ENCODE measurements at regions not wholly inside any gene's neighbourhood (a gene's known extent, or its start where the extent isn't known, plus 50 kb on each side); places are given as distances from the start of the nearest gene placed in this dataset.
"Not testable (repeated sequence)": the region's sequence is repeated elsewhere in the genome, so short reads cannot be mapped to it uniquely, and the experiment has no call there.

- DNase-seq (ENCODE audit: low read depth in 2 of 2): no peak
These were observed 185.0 kb downstream of the UXS1 start for GRCh38 chr2:106009096-106009495.

GRCh38 chr2:106004851-106005250 is 189.2 kb downstream of the UXS1 start:
- DNase-seq (ENCODE audit: low read depth in 2 of 2): no peak

GRCh38 chr2:105999211-105999989 is 194.7 kb downstream of the UXS1 start:
- no peak for DNase-seq (ENCODE audit: low read depth in 2 of 2)

- DNase-seq (ENCODE audit: low read depth in 2 of 2): no peak
These were observed 196.4 kb downstream of the UXS1 start for GRCh38 chr2:105997711-105998110.

GRCh38 chr2:105990624-105991023 is 203.5 kb downstream of the UXS1 start:
- DNase-seq (ENCODE audit: low read depth in 2 of 2): no peak

- DNase-seq (ENCODE audit: low read depth in 2 of 2): not testable (repeated sequence)
These were observed 204.3 kb downstream of the UXS1 start for GRCh38 chr2:105989803-105990202.

GRCh38 chr2:105989070-105989469 is 205.0 kb downstream of the UXS1 start:
- DNase-seq (ENCODE audit: low read depth in 2 of 2): no peak

GRCh38 chr2:105977807-105978206 is 216.3 kb downstream of the UXS1 start:
- no peak for DNase-seq (ENCODE audit: low read depth in 2 of 2)

- peak; percentile 14 to 16 for DNase-seq (ENCODE audit: low read depth in 2 of 2)
These were observed 216.9 kb downstream of the UXS1 start for GRCh38 chr2:105977212-105977611.

GRCh38 chr2:105974812-105975211 is 219.3 kb downstream of the UXS1 start:
- DNase-seq (ENCODE audit: low read depth in 2 of 2): no peak

- DNase-seq (ENCODE audit: low read depth in 2 of 2): no peak
These were observed 221.2 kb downstream of the UXS1 start for GRCh38 chr2:105972927-105973326.

GRCh38 chr2:105972246-105972645 is 221.9 kb downstream of the UXS1 start:
- no peak for DNase-seq (ENCODE audit: low read depth in 2 of 2)

GRCh38 chr2:105969552-105969951 is 224.5 kb downstream of the UXS1 start:
- DNase-seq (ENCODE audit: low read depth in 2 of 2): no peak

GRCh38 chr2:105962221-105962620 is 217.5 kb downstream of the NCK2 start:
- DNase-seq (ENCODE audit: low read depth in 2 of 2): no peak

- DNase-seq (ENCODE audit: low read depth in 2 of 2): no peak
These were observed 217.0 kb downstream of the NCK2 start for GRCh38 chr2:105961599-105962146.

GRCh38 chr2:105959357-105959756 is 214.6 kb downstream of the NCK2 start:
- no peak for DNase-seq (ENCODE audit: low read depth in 2 of 2)

- DNase-seq (ENCODE audit: low read depth in 2 of 2): no peak
These were observed 210.2 kb downstream of the NCK2 start for GRCh38 chr2:105954891-105955290.

- no peak for DNase-seq (ENCODE audit: low read depth in 2 of 2)
These were observed 209.2 kb downstream of the NCK2 start for GRCh38 chr2:105953942-105954341.

- no peak for DNase-seq (ENCODE audit: low read depth in 2 of 2)
These were observed 207.4 kb downstream of the NCK2 start for GRCh38 chr2:105952131-105952530.

- DNase-seq (ENCODE audit: low read depth in 2 of 2): no peak
These were observed 206.6 kb downstream of the NCK2 start for GRCh38 chr2:105951384-105951694.

GRCh38 chr2:105950521-105951383 is 206.0 kb downstream of the NCK2 start:
- peak in 1 of 2 donors; percentile 22 for DNase-seq (ENCODE audit: low read depth in 2 of 2)

GRCh38 chr2:105943977-105944376 is 199.3 kb downstream of the NCK2 start:
- DNase-seq (ENCODE audit: low read depth in 2 of 2): no peak
